Endothelial cell (in vitro differentiated cells): ENCODE measurements at regions not wholly inside any gene's neighbourhood (a gene's known extent, or its start where the extent isn't known, plus 50 kb on each side); places are given as distances from the start of the nearest gene placed in this dataset.

Source experiments
- DNase-seq: peaks from one replicate; pipeline ENCODE4 v3.0.0; 2021; ENCODE audit warnings: low spot score
- H3K27ac Mint-ChIP-seq: one replicate; pipeline ENCODE4 v1.8.0; 2021; ENCODE audit warnings: mixed read lengths, inconsistent platforms; ENCODE audit not compliant: unreplicated experiment
- H3K27me3 Mint-ChIP-seq: one replicate; pipeline ENCODE4 v1.8.0; 2021; ENCODE audit warnings: mild to moderate bottlenecking, moderate library complexity, mixed read lengths, inconsistent platforms; ENCODE audit not compliant: unreplicated experiment
- H3K36me3 Mint-ChIP-seq: one replicate; pipeline ENCODE4 v1.8.0; 2021; ENCODE audit warnings: mild to moderate bottlenecking, low read depth, mixed read lengths, inconsistent platforms; ENCODE audit not compliant: unreplicated experiment
- H3K4me1 Mint-ChIP-seq: one replicate; pipeline ENCODE4 v1.8.0; 2021; ENCODE audit warnings: mild to moderate bottlenecking, mixed read lengths, inconsistent platforms; ENCODE audit not compliant: unreplicated experiment
- H3K4me3 Mint-ChIP-seq: one replicate; pipeline ENCODE4 v1.8.0; 2021; ENCODE audit warnings: mild to moderate bottlenecking, mixed read lengths, inconsistent platforms; ENCODE audit not compliant: unreplicated experiment
- H3K9me3 Mint-ChIP-seq: one replicate; pipeline ENCODE4 v1.8.0; 2021; ENCODE audit warnings: mixed read lengths, inconsistent platforms; ENCODE audit not compliant: unreplicated experiment
- TF ChIP-seq, protein P1 (sequence below): fragments of 200-600 bp; sonication (generic); IDR thresholded peaks from one replicate; pipeline ENCODE4 v1.5.0; 2021; ENCODE audit warnings: antibody characterized with exemption; ENCODE audit not compliant: unreplicated experiment

GRCh38 chr2:15782009-15782751 lies 158.2 kb upstream of the MYCN start:
- Mint-ChIP-seq H3K4me1 (no peaks in the 10 kb centered on the region), H3K36me3 (no peaks in the 10 kb centered on the region), H3K27me3 (peaks cover 8% of the 10 kb centered on the region), H3K4me3 (no peak overlapping the region), H3K27ac (no peak overlapping the region), H3K9me3 (no peaks in the 10 kb centered on the region)
- TF ChIP-seq, protein P1, sequence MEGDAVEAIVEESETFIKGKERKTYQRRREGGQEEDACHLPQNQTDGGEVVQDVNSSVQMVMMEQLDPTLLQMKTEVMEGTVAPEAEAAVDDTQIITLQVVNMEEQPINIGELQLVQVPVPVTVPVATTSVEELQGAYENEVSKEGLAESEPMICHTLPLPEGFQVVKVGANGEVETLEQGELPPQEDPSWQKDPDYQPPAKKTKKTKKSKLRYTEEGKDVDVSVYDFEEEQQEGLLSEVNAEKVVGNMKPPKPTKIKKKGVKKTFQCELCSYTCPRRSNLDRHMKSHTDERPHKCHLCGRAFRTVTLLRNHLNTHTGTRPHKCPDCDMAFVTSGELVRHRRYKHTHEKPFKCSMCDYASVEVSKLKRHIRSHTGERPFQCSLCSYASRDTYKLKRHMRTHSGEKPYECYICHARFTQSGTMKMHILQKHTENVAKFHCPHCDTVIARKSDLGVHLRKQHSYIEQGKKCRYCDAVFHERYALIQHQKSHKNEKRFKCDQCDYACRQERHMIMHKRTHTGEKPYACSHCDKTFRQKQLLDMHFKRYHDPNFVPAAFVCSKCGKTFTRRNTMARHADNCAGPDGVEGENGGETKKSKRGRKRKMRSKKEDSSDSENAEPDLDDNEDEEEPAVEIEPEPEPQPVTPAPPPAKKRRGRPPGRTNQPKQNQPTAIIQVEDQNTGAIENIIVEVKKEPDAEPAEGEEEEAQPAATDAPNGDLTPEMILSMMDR = no peak
- DNase-seq = no peak

- no peaks in the 10 kb centered on the region for H3K9me3 Mint-ChIP-seq
- peaks cover 8% of the 10 kb centered on the region for H3K27me3 Mint-ChIP-seq
- H3K36me3 Mint-ChIP-seq = no peaks in the 10 kb centered on the region
- TF ChIP-seq, protein P1 = no peak
- no peak for DNase-seq
- no peaks in the 10 kb centered on the region for H3K4me1 Mint-ChIP-seq
- H3K27ac Mint-ChIP-seq = no peak overlapping the region
- H3K4me3 Mint-ChIP-seq = no peak overlapping the region
These were observed 157.5 kb upstream of the MYCN start for GRCh38 chr2:15782769-15783294.

GRCh38 chr2:15783489-15783888 lies 156.9 kb upstream of the MYCN start:
- no peaks in the 10 kb centered on the region for H3K9me3 Mint-ChIP-seq
- H3K4me1 Mint-ChIP-seq = peaks cover under 1% of the 10 kb centered on the region
- no peaks in the 10 kb centered on the region for H3K36me3 Mint-ChIP-seq
- H3K27me3 Mint-ChIP-seq = peaks cover 8% of the 10 kb centered on the region
- no peak overlapping the region for H3K4me3 Mint-ChIP-seq
- TF ChIP-seq, protein P1 = no peak
- no peak for DNase-seq
- H3K27ac Mint-ChIP-seq = no peak overlapping the region

DNA sequence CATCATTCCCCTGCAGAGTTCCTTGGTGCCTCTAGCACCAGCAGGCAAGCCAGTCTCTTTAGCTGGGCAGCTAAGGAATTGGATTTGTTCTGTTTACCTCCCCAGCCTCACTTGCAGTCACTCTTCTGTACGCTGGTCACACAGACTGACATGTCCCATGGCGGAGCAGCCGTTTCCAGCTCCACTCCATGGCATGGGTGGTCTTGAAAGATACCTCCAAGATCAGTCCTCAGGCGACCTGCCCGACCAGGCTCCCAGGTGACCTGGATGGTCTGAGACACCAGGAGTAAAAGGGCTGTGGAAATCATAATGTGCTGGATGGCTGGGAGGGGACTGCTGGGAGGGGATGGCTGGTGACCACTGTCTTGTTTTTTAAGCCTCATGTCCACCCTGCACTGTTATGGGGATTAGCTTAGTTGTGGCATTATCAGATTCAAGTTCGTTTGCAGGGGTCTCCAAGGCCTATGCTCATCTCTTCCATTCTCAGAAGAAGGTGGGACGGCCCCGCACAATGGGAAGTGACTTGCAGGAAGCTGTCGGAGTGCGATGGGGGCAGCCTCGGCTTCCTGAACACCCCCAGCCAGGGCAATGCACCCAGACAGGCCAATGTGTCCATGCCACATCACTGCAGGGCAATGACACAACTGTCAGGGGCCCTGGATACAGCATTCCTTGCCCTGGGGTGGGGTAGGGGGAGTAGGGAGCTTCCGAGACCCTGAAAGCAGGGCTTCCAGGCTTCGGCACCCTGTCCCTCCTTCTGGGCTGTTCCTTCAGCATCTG lies 156.1 kb upstream of the MYCN start:
- Mint-ChIP-seq H3K27me3 (peaks cover 8% of the 10 kb centered on the region), H3K4me1 (peaks cover 4% of the 10 kb centered on the region), H3K27ac (no peak overlapping the region), H3K4me3 (no peak overlapping the region), H3K9me3 (no peaks in the 10 kb centered on the region), H3K36me3 (no peaks in the 10 kb centered on the region)
- TF ChIP-seq, protein P1 = no peak
- no peak for DNase-seq
